Lower leg skin (tissue), 3 donors: ENCODE measurements at regions not wholly inside any gene's neighbourhood (a gene's known extent, or its start where the extent isn't known, plus 50 kb on each side); places are given as distances from the start of the nearest gene placed in this dataset.

ENCODE experiments used
- POLR2A ChIP-seq, 2 donors: fragments of 450-650 bp; IDR thresholded peaks; one replicate each; pipeline ENCODE4 v1.6.1; 2016 to 2017; ENCODE audit warnings: antibody characterized with exemption in 2 of 2, mild to moderate bottlenecking in 1 of 2, moderate library complexity in 1 of 2
- TF ChIP-seq, protein P1 (sequence below), 3 donors: fragments of 450-650 bp; IDR thresholded peaks; one replicate each; pipeline ENCODE4 v1.5.1; 2016; ENCODE audit warnings: antibody characterized with exemption in 3 of 3, mild to moderate bottlenecking in 3 of 3, moderate library complexity in 2 of 3

DNA sequence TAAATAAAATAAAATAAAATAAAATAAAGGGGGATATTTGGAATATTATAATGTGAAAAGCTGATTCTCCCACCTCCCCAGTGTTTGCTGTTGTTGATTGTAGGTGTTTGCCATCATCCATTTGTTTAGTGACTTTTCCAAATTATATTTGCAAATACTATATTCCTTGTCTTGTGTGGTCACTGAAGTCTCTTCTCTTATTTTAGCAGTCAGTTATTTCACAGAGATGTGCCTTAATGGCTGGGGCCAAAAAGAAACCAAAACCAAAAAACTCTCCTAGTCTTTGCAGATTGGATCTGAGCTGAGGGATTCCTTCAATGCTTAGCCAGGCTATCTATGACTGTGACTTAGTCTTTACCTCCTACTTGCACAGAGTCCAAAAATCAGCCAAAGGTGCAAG, 70.9 kb upstream of the ZNF169 start:
- TF ChIP-seq, protein P1, sequence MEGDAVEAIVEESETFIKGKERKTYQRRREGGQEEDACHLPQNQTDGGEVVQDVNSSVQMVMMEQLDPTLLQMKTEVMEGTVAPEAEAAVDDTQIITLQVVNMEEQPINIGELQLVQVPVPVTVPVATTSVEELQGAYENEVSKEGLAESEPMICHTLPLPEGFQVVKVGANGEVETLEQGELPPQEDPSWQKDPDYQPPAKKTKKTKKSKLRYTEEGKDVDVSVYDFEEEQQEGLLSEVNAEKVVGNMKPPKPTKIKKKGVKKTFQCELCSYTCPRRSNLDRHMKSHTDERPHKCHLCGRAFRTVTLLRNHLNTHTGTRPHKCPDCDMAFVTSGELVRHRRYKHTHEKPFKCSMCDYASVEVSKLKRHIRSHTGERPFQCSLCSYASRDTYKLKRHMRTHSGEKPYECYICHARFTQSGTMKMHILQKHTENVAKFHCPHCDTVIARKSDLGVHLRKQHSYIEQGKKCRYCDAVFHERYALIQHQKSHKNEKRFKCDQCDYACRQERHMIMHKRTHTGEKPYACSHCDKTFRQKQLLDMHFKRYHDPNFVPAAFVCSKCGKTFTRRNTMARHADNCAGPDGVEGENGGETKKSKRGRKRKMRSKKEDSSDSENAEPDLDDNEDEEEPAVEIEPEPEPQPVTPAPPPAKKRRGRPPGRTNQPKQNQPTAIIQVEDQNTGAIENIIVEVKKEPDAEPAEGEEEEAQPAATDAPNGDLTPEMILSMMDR (IDR thresholded peaks at IDR 0.05): no peak
- TF ChIP-seq POLR2A (IDR thresholded peaks at IDR 0.05): no peak
